Neuronal stem cell (in vitro differentiated cells): ENCODE measurements at regions not wholly inside any gene's neighbourhood (a gene's known extent, or its start where the extent isn't known, plus 50 kb on each side); places are given as distances from the start of the nearest gene placed in this dataset.
A peak's percentile ranks its signal among the peaks of the same experiment; 100 is the strongest.

Source experiments
- DNase-seq: peaks from one replicate; pipeline ENCODE4 v3.0.0-alpha.2; 2013; ENCODE audit warnings: low spot score
- H2AFZ ChIP-seq: one replicate; pipeline ENCODE4 v1.6.1; 2013; ENCODE audit warnings: mild to moderate bottlenecking, low read length, inconsistent platforms
- H2AK5ac ChIP-seq: 2 replicates; pipeline ENCODE4 v1.6.1; 2013; ENCODE audit warnings: low read depth, mild to moderate bottlenecking, inconsistent platforms, low read length, moderate library complexity, mixed read lengths
- H2BK120ac ChIP-seq: 2 replicates; pipeline ENCODE4 v1.6.1; 2013; ENCODE audit warnings: low read depth, mild to moderate bottlenecking, inconsistent platforms, low read length, moderate library complexity, mixed read lengths
- H2BK12ac ChIP-seq: one replicate; pipeline ENCODE4 v1.6.1; 2013; ENCODE audit warnings: low read length, inconsistent platforms
- H2BK15ac ChIP-seq: 2 replicates; pipeline ENCODE4 v1.6.1; 2013; ENCODE audit warnings: mild to moderate bottlenecking, low read length, inconsistent platforms, mixed read lengths
- H2BK5ac ChIP-seq: one replicate; pipeline ENCODE4 v1.6.1; 2013; ENCODE audit warnings: inconsistent platforms, mild to moderate bottlenecking, low read length, moderate library complexity
- H3K14ac ChIP-seq: one replicate; pipeline ENCODE4 v1.6.1; 2013; ENCODE audit warnings: low read length, inconsistent platforms
- H3K18ac ChIP-seq: 2 replicates; pipeline ENCODE4 v1.6.1; 2013; ENCODE audit warnings: low read length, inconsistent platforms
- H3K23ac ChIP-seq: 2 replicates; pipeline ENCODE4 v1.6.1; 2013; ENCODE audit warnings: low read depth, mild to moderate bottlenecking, mixed read lengths, low read length, inconsistent platforms; ENCODE audit not compliant: poor library complexity
- H3K27ac ChIP-seq: replicated peaks from 3 replicates; pipeline ENCODE4 v1.5.1; 2013; ENCODE audit warnings: low read length, inconsistent platforms
- H3K27me3 ChIP-seq, 3 experiments: 2 replicates each; pipeline ENCODE4 v1.6.1; 2013; ENCODE audit warnings: low read length in 3 of 3, mild to moderate bottlenecking in 2 of 3, inconsistent platforms in 1 of 3, low read depth in 1 of 3, mixed read lengths in 1 of 3, moderate library complexity in 1 of 3; ENCODE audit not compliant: control insufficient read depth in 3 of 3, insufficient read depth in 3 of 3
- H3K36me3 ChIP-seq, 2 donors: replicated peaks in 1 of 2; 2 replicates each; pipeline ENCODE4 v1.6.1; 2013; ENCODE audit warnings: low read length in 2 of 2; ENCODE audit not compliant: control insufficient read depth in 2 of 2, insufficient read depth in 2 of 2
- H3K4ac ChIP-seq: 2 replicates; pipeline ENCODE4 v1.6.1; 2013; ENCODE audit warnings: inconsistent platforms, mild to moderate bottlenecking, low read length, moderate library complexity
- H3K4me1 ChIP-seq, 2 donors: 1 replicate in 1 of 2; 2 replicates in 1 of 2; pipeline ENCODE4 v1.6.1; 2013; ENCODE audit warnings: low read length in 2 of 2, low read depth in 1 of 2; ENCODE audit not compliant: control insufficient read depth in 2 of 2, insufficient read depth in 1 of 2
- H3K4me2 ChIP-seq: one replicate; pipeline ENCODE4 v1.6.1; 2013; ENCODE audit warnings: mild to moderate bottlenecking, low read length, inconsistent platforms; ENCODE audit not compliant: insufficient read depth, poor library complexity, severe bottlenecking
- H3K4me3 ChIP-seq, 2 donors: 2 replicates each; pipeline ENCODE4 v1.5.1; 2013; ENCODE audit warnings: low read length in 2 of 2, mild to moderate bottlenecking in 2 of 2, inconsistent platforms in 1 of 2, moderate library complexity in 1 of 2
- H3K79me1 ChIP-seq: one replicate; pipeline ENCODE4 v1.6.1; 2013; ENCODE audit warnings: low read depth, mild to moderate bottlenecking, inconsistent platforms, low read length, moderate library complexity
- H3K9ac ChIP-seq: one replicate; pipeline ENCODE4 v1.6.1; 2013; ENCODE audit warnings: mild to moderate bottlenecking, low read depth, low read length, inconsistent platforms; ENCODE audit not compliant: poor library complexity
- H3K9me3 ChIP-seq, 2 donors: replicated peaks in 1 of 2; 2 replicates each; pipeline versions ENCODE3 to v1.6.1; 2013; ENCODE audit warnings: low read length in 2 of 2, mild to moderate bottlenecking in 2 of 2, inconsistent platforms in 1 of 2, low read depth in 1 of 2, mixed read lengths in 1 of 2, moderate library complexity in 1 of 2; ENCODE audit not compliant: control insufficient read depth in 2 of 2, insufficient read depth in 1 of 2
- H4K8ac ChIP-seq: one replicate; pipeline ENCODE4 v1.6.1; 2013; ENCODE audit warnings: low read depth, mild to moderate bottlenecking, inconsistent platforms, low read length, moderate library complexity
- H4K91ac ChIP-seq: one replicate; pipeline ENCODE4 v1.6.1; 2013; ENCODE audit warnings: low read length, low read depth, mild to moderate bottlenecking, inconsistent platforms; ENCODE audit not compliant: poor library complexity
- WGBS, 2 donors: extraction: QIAGEN DNeasy Blood & Tissue Kit; methylation state at CpG; one replicate each; pipeline ENCODE4 v1.1.7; 2013; ENCODE audit warnings: missing lambda C conversion rate in 2 of 2, mixed read lengths in 1 of 2; ENCODE audit not compliant: insufficient read length in 2 of 2, insufficient replicate concordance in 1 of 2; ENCODE audit errors: extremely low coverage in 2 of 2; 5-methylcytosine and 5-hydroxymethylcytosine counted together

- no peak overlapping the region for H3K9ac ChIP-seq
- H2AFZ ChIP-seq = peak overlapping the region; percentile 18
- DNase-seq = no peak
- no peak overlapping the region for H3K4me2 ChIP-seq
- H4K8ac ChIP-seq = no peak overlapping the region
- H3K4me1 ChIP-seq = peaks cover 0 to 2% of the 10 kb centered on the region in 2 donors
- H2BK12ac ChIP-seq = no peak overlapping the region
- no peaks in the 10 kb centered on the region for H3K79me1 ChIP-seq
- no peak overlapping the region for H3K23ac ChIP-seq
- no peaks in the 10 kb centered on the region for H3K36me3 ChIP-seq
- H2AK5ac ChIP-seq = no peak overlapping the region
- peaks cover 0 to 2% of the 10 kb centered on the region in 2 donors for H3K9me3 ChIP-seq
- H3K4me3 ChIP-seq = peak overlapping the region in 1 of 2 donors; percentile 44
- peak overlapping the region; percentile 27 for H2BK15ac ChIP-seq
- peak overlapping the region; percentile 67 for H3K18ac ChIP-seq
- H3K27ac ChIP-seq = no peak overlapping the region
- H2BK5ac ChIP-seq = no peak overlapping the region
- no peak overlapping the region for H2BK120ac ChIP-seq
- no peak overlapping the region for H4K91ac ChIP-seq
- peaks cover 0 to 32% (median 7%) of the 10 kb centered on the region in 3 experiments for H3K27me3 ChIP-seq
- H3K14ac ChIP-seq = no peak overlapping the region
- WGBS, 2 donors = no CpG with 5 or more reads among the region's 39 CpGs
- no peak overlapping the region for H3K4ac ChIP-seq
Measured at GRCh38 chr18:76578571-76579300, 83.7 kb upstream of the ZNF516 start.

DNA sequence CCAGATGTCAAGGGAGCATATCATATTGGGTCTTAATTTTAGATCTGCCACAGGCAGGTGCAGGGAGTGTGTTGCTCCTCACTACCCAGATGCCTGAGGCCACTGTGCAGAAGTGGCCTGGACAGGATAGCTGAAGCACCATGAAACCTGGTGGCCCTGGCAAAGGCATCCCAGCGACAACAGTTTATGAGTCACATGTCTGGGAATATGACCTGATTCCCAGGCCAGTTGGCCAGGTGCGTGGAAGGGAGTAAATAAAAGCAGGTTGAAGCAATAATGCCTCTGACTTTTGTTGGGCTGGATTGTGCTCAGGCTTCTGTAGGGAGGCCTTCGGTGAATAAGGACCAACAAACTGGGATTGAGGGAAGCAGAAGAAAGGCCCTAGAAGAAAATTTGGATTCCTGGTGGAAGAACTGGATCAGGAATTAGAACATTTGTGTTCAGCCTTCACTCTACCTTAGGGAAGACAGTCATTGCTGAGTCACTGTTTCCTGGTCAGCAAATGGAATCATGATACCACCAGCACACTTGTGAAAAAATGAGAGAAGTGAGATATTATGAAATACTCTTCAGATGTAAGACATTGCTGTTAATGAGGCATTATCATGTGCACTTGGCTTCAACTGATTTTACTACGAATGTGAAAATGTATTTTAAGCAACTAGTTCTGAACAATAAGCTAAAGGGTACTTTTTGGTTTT is 78.4 kb upstream of the ZNF516 start:
- Histone ChIP-seq H3K27ac (no peak overlapping the region), H3K9ac (no peak overlapping the region), H3K4me1 (peaks cover 0 to 2% of the 10 kb centered on the region in 2 donors), H2AFZ (no peak overlapping the region), H4K8ac (no peak overlapping the region), H3K4me2 (no peak overlapping the region), H2BK5ac (no peak overlapping the region), H2AK5ac (peak overlapping the region; percentile 20), H2BK15ac (no peak overlapping the region), H3K27me3 (peaks cover 0 to 5% (median under 1%) of the 10 kb centered on the region in 3 experiments), H3K23ac (no peak overlapping the region), H3K9me3 (no peaks in the 10 kb centered on the region), H3K36me3 (no peaks in the 10 kb centered on the region), H3K79me1 (no peaks in the 10 kb centered on the region), H2BK120ac (no peak overlapping the region), H3K18ac (no peak overlapping the region), H3K4ac (no peak overlapping the region), H3K4me3 (no peak overlapping the region), H3K14ac (no peak overlapping the region), H4K91ac (no peak overlapping the region), H2BK12ac (no peak overlapping the region)
- DNase-seq = no peak
- no CpG with 5 or more reads among the region's 4 CpGs for WGBS, 2 donors

- no peak overlapping the region for H3K27ac ChIP-seq
- no peak overlapping the region for H3K23ac ChIP-seq
- no peak overlapping the region for H2BK120ac ChIP-seq
- no peak overlapping the region for H3K9ac ChIP-seq
- H3K36me3 ChIP-seq = no peaks in the 10 kb centered on the region
- no peak overlapping the region for H3K4me2 ChIP-seq
- no peak overlapping the region for H2BK12ac ChIP-seq
- H2AK5ac ChIP-seq = peak overlapping the region; percentile 20
- H4K8ac ChIP-seq = no peak overlapping the region
- H3K4me1 ChIP-seq = peaks cover 0 to 2% of the 10 kb centered on the region in 2 donors
- no peaks in the 10 kb centered on the region for H3K27me3 ChIP-seq
- no peak overlapping the region for H3K4ac ChIP-seq
- H4K91ac ChIP-seq = no peak overlapping the region
- H2BK15ac ChIP-seq = no peak overlapping the region
- peak overlapping the region in 1 of 2 donors; percentile 30 for H3K4me3 ChIP-seq
- WGBS, 2 donors = no CpG with 5 or more reads among the region's 12 CpGs
- H3K18ac ChIP-seq = peak overlapping the region; percentile 52
- no peaks in the 10 kb centered on the region for H3K79me1 ChIP-seq
- DNase-seq = no peak
- no peak overlapping the region for H2BK5ac ChIP-seq
- no peak overlapping the region for H3K14ac ChIP-seq
- H3K9me3 ChIP-seq = no peaks in the 10 kb centered on the region
- H2AFZ ChIP-seq = no peak overlapping the region
Measured at GRCh38 chr18:76572518-76573247, 77.6 kb upstream of the ZNF516 start.

GRCh38 chr18:76571689-76572088 is 76.6 kb upstream of the ZNF516 start:
- no peak overlapping the region for H3K4me2 ChIP-seq
- H4K8ac ChIP-seq = no peak overlapping the region
- no peak for DNase-seq
- no peak overlapping the region for H2BK12ac ChIP-seq
- no peak overlapping the region for H3K27ac ChIP-seq
- no peaks in the 10 kb centered on the region for H3K27me3 ChIP-seq
- no peak overlapping the region for H2BK15ac ChIP-seq
- no peak overlapping the region for H2BK5ac ChIP-seq
- H3K9ac ChIP-seq = no peak overlapping the region
- no peak overlapping the region for H3K23ac ChIP-seq
- no peaks in the 10 kb centered on the region for H3K36me3 ChIP-seq
- no peak overlapping the region for H2BK120ac ChIP-seq
- H3K14ac ChIP-seq = no peak overlapping the region
- H2AFZ ChIP-seq = no peak overlapping the region
- H3K4ac ChIP-seq = no peak overlapping the region
- no peak overlapping the region for H2AK5ac ChIP-seq
- H3K4me3 ChIP-seq = no peak overlapping the region
- no CpG with 5 or more reads among the region's 3 CpGs for WGBS, 2 donors
- no peaks in the 10 kb centered on the region for H3K79me1 ChIP-seq
- H3K18ac ChIP-seq = no peak overlapping the region
- no peak overlapping the region for H4K91ac ChIP-seq
- H3K9me3 ChIP-seq = no peaks in the 10 kb centered on the region
- H3K4me1 ChIP-seq = peaks cover 0 to 2% of the 10 kb centered on the region in 2 donors
